ENCODE measurements at regions not wholly inside any gene's neighbourhood (a gene's known extent, or its start where the extent isn't known, plus 50 kb on each side); places are given as distances from the start of the nearest gene placed in this dataset.

DNA sequence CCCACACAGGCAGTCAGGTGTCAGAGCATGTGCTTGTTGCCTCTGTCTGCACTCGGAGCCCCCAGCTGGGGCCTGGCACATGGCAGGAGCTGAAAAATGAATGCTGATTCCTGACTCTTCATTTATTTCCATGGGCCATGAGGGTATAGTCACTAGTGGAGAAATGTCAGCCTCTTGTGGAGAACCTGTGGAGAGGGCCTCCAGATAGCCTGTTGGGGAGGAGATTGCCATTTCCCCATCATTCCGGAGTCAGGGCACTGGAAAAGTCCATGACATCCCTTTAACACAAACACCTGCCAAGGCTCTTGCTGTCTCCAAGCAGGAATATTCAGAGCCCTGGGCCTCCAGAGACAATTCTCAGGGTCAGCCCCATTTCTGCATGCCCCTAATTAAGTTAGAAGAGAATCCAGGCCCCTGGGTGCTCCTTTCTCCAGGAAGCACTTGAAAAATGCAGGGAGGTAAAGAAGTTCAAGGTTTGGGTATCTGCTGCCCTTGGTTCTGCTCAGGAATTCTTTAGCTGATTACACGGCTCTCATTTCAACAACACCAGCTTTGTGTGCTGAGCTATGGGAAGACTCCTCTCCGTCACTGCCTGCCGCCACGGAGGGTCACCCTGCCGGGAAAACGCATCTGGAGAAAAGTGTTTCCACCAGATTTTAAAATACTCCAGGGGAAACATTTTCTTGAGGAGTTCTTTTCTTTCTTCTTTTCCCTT lies 311.3 kb downstream of the MYCN start:
- TF ChIP-seq, protein P1, sequence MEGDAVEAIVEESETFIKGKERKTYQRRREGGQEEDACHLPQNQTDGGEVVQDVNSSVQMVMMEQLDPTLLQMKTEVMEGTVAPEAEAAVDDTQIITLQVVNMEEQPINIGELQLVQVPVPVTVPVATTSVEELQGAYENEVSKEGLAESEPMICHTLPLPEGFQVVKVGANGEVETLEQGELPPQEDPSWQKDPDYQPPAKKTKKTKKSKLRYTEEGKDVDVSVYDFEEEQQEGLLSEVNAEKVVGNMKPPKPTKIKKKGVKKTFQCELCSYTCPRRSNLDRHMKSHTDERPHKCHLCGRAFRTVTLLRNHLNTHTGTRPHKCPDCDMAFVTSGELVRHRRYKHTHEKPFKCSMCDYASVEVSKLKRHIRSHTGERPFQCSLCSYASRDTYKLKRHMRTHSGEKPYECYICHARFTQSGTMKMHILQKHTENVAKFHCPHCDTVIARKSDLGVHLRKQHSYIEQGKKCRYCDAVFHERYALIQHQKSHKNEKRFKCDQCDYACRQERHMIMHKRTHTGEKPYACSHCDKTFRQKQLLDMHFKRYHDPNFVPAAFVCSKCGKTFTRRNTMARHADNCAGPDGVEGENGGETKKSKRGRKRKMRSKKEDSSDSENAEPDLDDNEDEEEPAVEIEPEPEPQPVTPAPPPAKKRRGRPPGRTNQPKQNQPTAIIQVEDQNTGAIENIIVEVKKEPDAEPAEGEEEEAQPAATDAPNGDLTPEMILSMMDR (conservative IDR thresholded peaks at IDR 0.05; ENCODE audit: control insufficient read depth, insufficient read depth, low read depth, low read length), result no peak
- DNase-seq (ENCODE audit: low read depth), result no peak

DNA sequence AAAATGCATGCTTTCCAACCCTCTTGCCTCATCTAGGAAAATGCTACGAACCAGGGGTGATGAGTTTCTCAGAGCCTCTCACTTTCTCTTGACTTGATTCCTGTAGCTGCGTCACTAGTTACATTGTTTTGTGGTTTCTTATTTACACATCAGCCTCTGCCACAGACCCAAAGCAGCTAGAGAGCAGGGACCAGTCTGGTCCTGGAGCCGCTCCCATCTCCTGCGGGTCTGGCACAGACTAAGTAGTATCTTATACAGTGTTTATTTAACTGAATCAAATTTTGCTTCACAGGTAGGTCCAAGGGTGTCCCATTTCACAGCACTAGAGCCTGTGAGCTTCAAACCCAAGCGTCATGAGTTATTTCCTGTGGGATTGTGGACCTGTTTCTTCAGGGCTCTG lies 310.5 kb downstream of the MYCN start:
- H3K4me3 ChIP-seq (ENCODE audit: control insufficient read depth, low read depth, low read length), result no peak overlapping the region
- DNase-seq (ENCODE audit: low read depth), result no peak
- TF ChIP-seq, protein P1 (conservative IDR thresholded peaks at IDR 0.05; ENCODE audit: control insufficient read depth, insufficient read depth, low read depth, low read length), result no peak

More for the DNA sequence above, 311.3 kb downstream of the MYCN start:
- no peak overlapping the region for H3K4me3 ChIP-seq (ENCODE audit: control insufficient read depth, low read depth, low read length)

DNA sequence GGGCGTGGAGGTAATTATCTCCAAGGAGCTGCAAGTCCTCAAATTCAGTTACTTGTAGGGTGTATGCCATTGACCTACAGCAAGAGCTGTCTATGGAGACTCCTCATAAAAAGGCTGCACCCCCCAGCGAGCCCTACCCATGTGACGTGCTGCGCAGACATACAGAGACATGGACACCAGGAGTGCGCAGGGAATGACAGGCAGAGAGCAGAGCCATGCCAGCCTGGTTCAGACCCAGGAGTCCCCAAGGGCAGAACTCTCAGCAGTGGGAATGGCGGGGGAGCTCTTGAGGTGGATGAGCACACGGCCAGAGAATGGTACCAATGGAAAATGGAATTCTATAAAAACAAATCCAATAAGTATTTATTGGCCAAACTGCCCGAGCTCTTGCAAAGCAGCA lies 310.1 kb downstream of the MYCN start:
- TF ChIP-seq, protein P1 (conservative IDR thresholded peaks at IDR 0.05; ENCODE audit: control insufficient read depth, insufficient read depth, low read depth, low read length), result no peak
- no peak for DNase-seq (ENCODE audit: low read depth)
- no peak overlapping the region for H3K4me3 ChIP-seq (ENCODE audit: control insufficient read depth, low read depth, low read length)

DNA sequence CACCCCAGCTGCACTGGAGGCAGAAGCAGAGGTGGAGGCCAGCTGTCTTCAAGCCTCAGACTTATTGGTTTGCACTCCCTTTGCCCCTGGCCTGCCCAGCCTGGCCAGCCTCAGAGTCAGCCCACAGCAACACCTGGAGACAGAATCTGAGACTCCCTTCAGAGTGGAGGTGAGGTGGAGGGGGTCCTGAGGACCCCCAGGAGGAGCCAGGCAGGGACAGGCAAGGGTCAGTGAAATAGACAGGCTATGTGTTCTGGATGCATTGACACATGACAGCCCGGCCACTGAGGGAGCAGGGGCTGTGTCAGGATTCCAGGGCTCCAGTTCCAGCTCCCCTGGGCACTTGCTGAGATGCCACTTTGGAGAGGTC lies 309.7 kb downstream of the MYCN start:
- no peak for DNase-seq (ENCODE audit: low read depth)
- no peak overlapping the region for H3K4me3 ChIP-seq (ENCODE audit: control insufficient read depth, low read depth, low read length)
- TF ChIP-seq, protein P1 (conservative IDR thresholded peaks at IDR 0.05; ENCODE audit: control insufficient read depth, insufficient read depth, low read depth, low read length), result no peak

DNA sequence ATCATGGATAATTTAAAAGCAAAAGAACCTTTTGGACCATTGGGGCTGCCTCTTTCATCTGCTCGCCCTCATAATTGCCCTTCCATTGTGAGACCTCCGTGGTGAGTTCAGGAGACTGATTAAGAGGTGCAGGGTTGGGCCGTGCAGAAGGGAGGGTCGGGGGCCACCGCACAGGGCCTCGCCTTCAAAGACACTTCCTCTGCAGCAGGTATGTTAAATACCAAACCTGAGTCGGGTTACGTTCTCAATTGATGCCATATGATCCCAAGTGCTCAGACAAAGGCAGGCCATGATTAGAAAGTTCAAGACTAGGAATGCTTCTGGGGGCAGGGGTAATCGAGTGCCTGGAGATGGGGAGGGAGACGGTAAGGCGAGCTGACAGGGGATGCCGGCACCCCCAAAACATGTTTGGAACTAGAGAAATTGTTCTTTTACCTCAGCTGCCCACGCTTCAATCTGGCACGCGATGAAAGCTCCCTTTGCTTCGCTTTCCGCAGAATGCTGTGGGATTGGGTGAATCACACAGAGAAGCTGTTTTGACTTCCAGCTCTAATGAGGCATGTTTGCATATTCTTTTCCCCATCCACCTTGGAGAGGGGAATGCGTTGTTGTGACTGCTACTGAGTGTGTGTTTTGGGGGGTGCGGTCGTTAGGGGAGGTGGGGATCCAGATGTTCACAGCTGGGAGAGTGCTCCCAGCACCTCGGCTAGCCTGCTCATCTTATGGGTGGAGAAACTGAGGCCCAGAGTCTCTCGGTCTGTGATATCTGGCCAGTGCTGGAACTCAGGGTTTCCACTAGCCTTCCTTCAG lies 309.1 kb downstream of the MYCN start:
- TF ChIP-seq, protein P1 (conservative IDR thresholded peaks at IDR 0.05; ENCODE audit: control insufficient read depth, insufficient read depth, low read depth, low read length), result no peak
- no peak overlapping the region for H3K4me3 ChIP-seq (ENCODE audit: control insufficient read depth, low read depth, low read length)
- DNase-seq (ENCODE audit: low read depth), result no peak

DNA sequence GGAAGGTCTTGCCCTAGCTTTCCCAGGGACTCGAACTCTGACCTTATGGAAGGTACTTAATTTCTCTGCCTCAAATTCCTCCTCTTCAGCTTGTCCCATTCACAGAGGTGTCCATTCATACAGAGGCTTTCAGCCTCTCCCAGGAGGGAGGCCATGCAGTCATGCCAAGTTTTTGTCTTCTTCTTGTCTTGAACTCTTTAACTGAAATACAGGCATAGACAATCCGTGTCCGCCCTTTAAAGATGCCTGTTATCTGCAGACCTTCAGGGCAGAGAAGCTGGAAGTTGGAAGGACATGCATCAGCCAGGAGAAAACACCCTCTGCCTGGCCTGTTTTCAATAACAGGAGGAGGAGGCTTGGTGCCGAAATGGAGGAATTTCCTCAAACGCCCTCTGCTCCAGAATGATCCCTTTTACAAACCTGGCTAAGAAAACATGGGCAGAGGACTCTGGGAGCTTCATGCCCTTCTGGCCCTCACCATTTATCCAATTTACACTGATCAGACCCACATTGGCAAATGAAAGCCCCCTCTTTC lies 308.3 kb downstream of the MYCN start:
- no peak overlapping the region for H3K4me3 ChIP-seq (ENCODE audit: control insufficient read depth, low read depth, low read length)
- DNase-seq (ENCODE audit: low read depth), result no peak
- TF ChIP-seq, protein P1 (conservative IDR thresholded peaks at IDR 0.05; ENCODE audit: control insufficient read depth, insufficient read depth, low read depth, low read length), result no peak
